ENCODE measurements at regions not wholly inside any gene's neighbourhood (a gene's known extent, or its start where the extent isn't known, plus 50 kb on each side); places are given as distances from the start of the nearest gene placed in this dataset.

DNA sequence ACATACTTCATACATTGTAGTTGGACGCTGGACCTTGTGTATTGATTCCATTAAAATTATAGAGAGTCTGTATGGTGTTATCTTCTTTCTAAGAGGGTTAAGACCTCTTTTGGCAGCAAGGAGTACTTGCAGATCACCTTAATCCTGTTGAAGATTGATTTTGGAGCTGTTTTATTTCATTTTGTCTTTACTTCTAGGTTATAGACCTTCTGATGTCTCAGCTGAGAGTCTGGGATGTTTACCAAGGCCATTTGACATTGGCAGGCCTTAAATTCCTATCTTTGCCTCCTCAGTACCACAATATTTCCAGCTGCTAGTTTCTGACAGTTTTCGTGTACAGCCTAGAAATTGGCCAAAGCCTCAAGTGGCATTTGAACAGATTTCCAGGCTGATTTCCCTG is 338.0 kb downstream of the LMO4 start:
- TF ChIP-seq POLR2A (IDR thresholded peaks at IDR 0.05) = no peak
- TF ChIP-seq, protein P1, sequence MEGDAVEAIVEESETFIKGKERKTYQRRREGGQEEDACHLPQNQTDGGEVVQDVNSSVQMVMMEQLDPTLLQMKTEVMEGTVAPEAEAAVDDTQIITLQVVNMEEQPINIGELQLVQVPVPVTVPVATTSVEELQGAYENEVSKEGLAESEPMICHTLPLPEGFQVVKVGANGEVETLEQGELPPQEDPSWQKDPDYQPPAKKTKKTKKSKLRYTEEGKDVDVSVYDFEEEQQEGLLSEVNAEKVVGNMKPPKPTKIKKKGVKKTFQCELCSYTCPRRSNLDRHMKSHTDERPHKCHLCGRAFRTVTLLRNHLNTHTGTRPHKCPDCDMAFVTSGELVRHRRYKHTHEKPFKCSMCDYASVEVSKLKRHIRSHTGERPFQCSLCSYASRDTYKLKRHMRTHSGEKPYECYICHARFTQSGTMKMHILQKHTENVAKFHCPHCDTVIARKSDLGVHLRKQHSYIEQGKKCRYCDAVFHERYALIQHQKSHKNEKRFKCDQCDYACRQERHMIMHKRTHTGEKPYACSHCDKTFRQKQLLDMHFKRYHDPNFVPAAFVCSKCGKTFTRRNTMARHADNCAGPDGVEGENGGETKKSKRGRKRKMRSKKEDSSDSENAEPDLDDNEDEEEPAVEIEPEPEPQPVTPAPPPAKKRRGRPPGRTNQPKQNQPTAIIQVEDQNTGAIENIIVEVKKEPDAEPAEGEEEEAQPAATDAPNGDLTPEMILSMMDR (IDR thresholded peaks at IDR 0.05) = no peak
- 82 to 86% methylated on average over 2 of the region's 2 CpGs for WGBS, 2 donors
- intact Hi-C loops (cut with DNase I; ENCODE audit: low total_unique reads) = no loop called here
- no peak overlapping the region for H3K4me3 ChIP-seq (ENCODE audit: low read depth, poor library complexity, severe bottlenecking)
- DNase-seq (ENCODE audit: low spot score in 2 of 2) = no peak

DNA sequence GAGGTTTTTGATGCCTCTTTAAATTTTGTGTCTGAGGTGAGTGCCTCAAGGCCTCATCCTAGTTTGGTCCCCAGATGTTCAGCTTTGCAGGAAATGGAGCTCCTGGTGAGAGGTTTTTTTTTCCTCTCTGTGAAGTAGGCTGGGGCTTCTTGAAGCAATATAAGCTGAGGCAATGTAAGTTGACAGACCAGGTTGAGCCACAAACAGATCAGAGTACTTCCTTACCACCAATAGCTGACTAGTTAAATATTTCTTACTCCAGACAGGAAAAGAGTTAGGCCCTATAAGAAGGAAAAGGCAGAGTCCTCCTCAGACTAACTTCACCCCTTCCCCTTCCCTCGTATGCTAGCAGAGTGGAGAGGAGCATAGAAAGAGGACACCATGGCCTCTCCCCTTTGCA is 341.0 kb downstream of the LMO4 start:
- TF ChIP-seq POLR2A (IDR thresholded peaks at IDR 0.05) = no peak
- TF ChIP-seq, protein P1 (IDR thresholded peaks at IDR 0.05) = no peak
- 81 to 93% methylated on average over 1 of the region's 1 CpG for WGBS, 2 donors
- intact Hi-C loops (cut with DNase I; ENCODE audit: low total_unique reads) = no loop called here
- no peak for DNase-seq (ENCODE audit: low spot score in 2 of 2)
- H3K4me3 ChIP-seq (ENCODE audit: low read depth, poor library complexity, severe bottlenecking) = no peak overlapping the region

DNA sequence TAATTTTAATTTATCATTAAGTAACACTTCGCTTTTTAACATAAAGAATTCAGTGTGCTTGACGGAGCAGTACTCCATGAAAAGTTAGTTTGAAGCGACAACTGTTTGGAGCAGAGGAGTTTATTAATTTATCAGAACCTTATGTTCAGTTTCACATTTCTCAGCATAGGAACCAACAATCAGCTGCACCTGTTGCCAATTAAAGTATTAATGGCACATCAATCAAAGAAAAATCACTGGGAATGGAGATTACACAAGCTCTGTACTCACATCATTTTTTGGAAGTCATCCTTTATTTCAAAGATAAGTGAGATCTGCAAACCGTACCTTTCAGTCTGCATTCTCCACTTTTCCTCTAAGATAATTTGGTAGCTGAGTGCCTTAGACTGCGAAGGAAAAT is 344.6 kb downstream of the LMO4 start:
- WGBS, 2 donors = 71 to 80% methylated on average over 5 of the region's 5 CpGs
- DNase-seq (ENCODE audit: low spot score in 2 of 2) = no peak
- TF ChIP-seq, protein P1 (IDR thresholded peaks at IDR 0.05) = no peak
- no peak for TF ChIP-seq POLR2A (IDR thresholded peaks at IDR 0.05)
- intact Hi-C loops (cut with DNase I; ENCODE audit: low total_unique reads) = no loop called here
- H3K4me3 ChIP-seq (ENCODE audit: low read depth, poor library complexity, severe bottlenecking) = no peak overlapping the region

DNA sequence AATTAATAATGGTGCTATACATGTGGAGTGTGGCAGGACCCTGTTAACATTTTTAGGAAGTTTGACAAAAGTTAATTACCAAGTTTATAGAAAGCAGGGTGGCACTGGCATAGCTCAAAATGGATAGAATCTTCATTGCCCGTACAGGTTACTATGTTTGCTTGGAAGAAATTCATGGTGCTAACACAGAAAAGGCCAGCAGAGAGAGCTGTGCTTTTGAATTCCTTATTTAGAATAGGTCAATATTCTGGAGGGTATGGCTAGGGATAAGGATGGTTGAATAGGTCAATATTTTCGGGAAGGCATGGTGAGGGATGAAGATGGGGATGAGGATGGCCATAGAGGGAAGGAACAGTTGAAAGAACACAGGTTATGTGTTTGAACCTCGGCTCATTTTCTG is 345.1 kb downstream of the LMO4 start:
- H3K4me3 ChIP-seq (ENCODE audit: low read depth, poor library complexity, severe bottlenecking) = no peak overlapping the region
- DNase-seq (ENCODE audit: low spot score in 2 of 2) = no peak
- intact Hi-C loops (cut with DNase I; ENCODE audit: low total_unique reads) = no loop called here
- TF ChIP-seq POLR2A (IDR thresholded peaks at IDR 0.05) = no peak
- TF ChIP-seq, protein P1 (IDR thresholded peaks at IDR 0.05) = no peak
- 84 to 92% methylated on average over 3 of the region's 3 CpGs for WGBS, 2 donors

DNA sequence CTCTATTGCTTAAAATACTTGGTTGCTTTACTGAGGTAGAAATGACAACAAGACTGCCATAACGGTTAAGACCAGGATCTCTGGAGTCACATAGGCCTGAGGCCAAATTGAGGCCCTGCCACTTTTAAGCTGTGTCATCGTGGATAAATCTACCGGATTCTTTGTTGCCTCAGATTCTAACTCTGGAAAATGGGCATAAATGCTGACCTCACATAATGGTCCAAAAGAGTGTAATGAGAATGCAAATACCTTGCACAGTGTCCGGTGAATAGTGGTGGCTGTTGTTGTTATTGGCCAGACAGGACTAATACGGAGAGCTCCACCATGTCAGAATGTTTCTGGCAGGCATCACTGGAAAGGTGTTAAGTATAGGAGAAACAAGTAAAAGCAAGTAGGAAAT is 346.1 kb downstream of the LMO4 start:
- intact Hi-C loops (cut with DNase I; ENCODE audit: low total_unique reads) = no loop called here
- 64 to 81% methylated on average over 5 of the region's 5 CpGs for WGBS, 2 donors
- H3K4me3 ChIP-seq (ENCODE audit: low read depth, poor library complexity, severe bottlenecking) = no peak overlapping the region
- no peak for DNase-seq (ENCODE audit: low spot score in 2 of 2)
- TF ChIP-seq POLR2A (IDR thresholded peaks at IDR 0.05) = no peak
- TF ChIP-seq, protein P1 (IDR thresholded peaks at IDR 0.05) = no peak

DNA sequence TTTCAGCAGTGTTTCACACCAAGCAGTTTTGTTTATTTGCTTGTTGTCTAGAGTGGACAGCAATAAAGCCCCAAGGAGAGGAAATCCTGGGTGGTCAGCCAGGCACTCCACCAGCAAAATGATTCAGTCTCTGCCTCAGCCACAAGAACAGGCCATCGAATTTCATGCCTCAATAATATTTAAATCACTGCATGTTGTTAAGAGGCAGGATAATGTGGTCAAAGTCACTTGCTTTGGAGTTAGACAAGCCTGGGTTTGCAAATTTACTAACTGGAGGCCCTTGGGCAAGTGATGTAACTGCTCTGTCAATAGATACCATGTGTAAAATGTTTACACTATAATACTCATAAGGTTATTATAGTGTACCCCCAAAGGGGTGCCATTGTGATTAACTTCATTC is 349.6 kb downstream of the LMO4 start:
- no peak overlapping the region for H3K4me3 ChIP-seq (ENCODE audit: low read depth, poor library complexity, severe bottlenecking)
- TF ChIP-seq, protein P1 (IDR thresholded peaks at IDR 0.05) = no peak
- TF ChIP-seq POLR2A (IDR thresholded peaks at IDR 0.05) = no peak
- DNase-seq (ENCODE audit: low spot score in 2 of 2) = no peak
- intact Hi-C loops (cut with DNase I; ENCODE audit: low total_unique reads) = no loop called here
- 18 to 42% methylated on average over 1 of the region's 1 CpG for WGBS, 2 donors

Measured in lower leg skin (tissue), 4 donors.